Endodermal cell (in vitro differentiated cells): ENCODE measurements at regions not wholly inside any gene's neighbourhood (a gene's known extent, or its start where the extent isn't known, plus 50 kb on each side); places are given as distances from the start of the nearest gene placed in this dataset.
"Not testable (repeated sequence)": the region's sequence is repeated elsewhere in the genome, so short reads cannot be mapped to it uniquely, and the experiment has no call there.

ENCODE experiments used
- DNase-seq: peaks from one replicate; pipeline ENCODE4 v3.0.0-alpha.2; 2017
- H3K27ac ChIP-seq: 2 replicates; pipeline ENCODE4 v1.5.1; 2013; ENCODE audit warnings: mild to moderate bottlenecking, low read depth, low read length, moderate library complexity
- H3K27me3 ChIP-seq: 2 replicates; pipeline ENCODE4 v1.6.1; 2013; ENCODE audit warnings: mild to moderate bottlenecking, low read length, moderate library complexity; ENCODE audit not compliant: insufficient read depth, control insufficient read depth, poor library complexity, severe bottlenecking
- H3K36me3 ChIP-seq: 2 replicates; pipeline ENCODE4 v1.7.0; 2013; ENCODE audit warnings: mild to moderate bottlenecking, low read length, moderate library complexity; ENCODE audit not compliant: control insufficient read depth, insufficient read depth
- H3K4me1 ChIP-seq: one replicate; pipeline ENCODE4 v1.7.0; 2013; ENCODE audit warnings: low read length; ENCODE audit not compliant: control insufficient read depth, insufficient read depth
- H3K4me3 ChIP-seq: 2 replicates; pipeline ENCODE4 v1.5.1; 2013; ENCODE audit warnings: mild to moderate bottlenecking, low read length, moderate library complexity
- H3K9ac ChIP-seq: 2 replicates; pipeline ENCODE4 v1.6.1; 2013; ENCODE audit warnings: mild to moderate bottlenecking, low read length, moderate library complexity; ENCODE audit not compliant: poor library complexity, severe bottlenecking; ENCODE audit errors: extremely low read depth
- H3K9me3 ChIP-seq: 2 replicates; pipeline ENCODE4 v1.6.1; 2013; ENCODE audit warnings: mild to moderate bottlenecking, low read length, moderate library complexity; ENCODE audit not compliant: control insufficient read depth
- H3K27ac Mint-ChIP-seq: 2 replicates; pipeline ENCODE4 v1.8.0; 2020; ENCODE audit warnings: mixed read lengths
- H3K27me3 Mint-ChIP-seq: 2 replicates; pipeline ENCODE4 v1.8.0; 2021; ENCODE audit warnings: mild to moderate bottlenecking, mixed read lengths; ENCODE audit not compliant: insufficient read depth
- H3K36me3 Mint-ChIP-seq: 2 replicates; pipeline ENCODE4 v1.8.0; 2020; ENCODE audit warnings: low read depth, mixed read lengths
- H3K4me1 Mint-ChIP-seq: 2 replicates; pipeline ENCODE4 v1.8.0; 2020; ENCODE audit warnings: mixed read lengths
- H3K4me3 Mint-ChIP-seq: 2 replicates; pipeline ENCODE4 v1.8.0; 2020; ENCODE audit warnings: mild to moderate bottlenecking, moderate library complexity, mixed read lengths
- H3K9me3 Mint-ChIP-seq: 2 replicates; pipeline ENCODE4 v1.8.0; 2020; ENCODE audit warnings: mild to moderate bottlenecking, mixed read lengths
- CTCF ChIP-seq: fragments of 200-600 bp; sonication (generic); conservative IDR thresholded peaks from 2 replicates; pipeline ENCODE4 v1.5.0; 2021; ENCODE audit warnings: antibody characterized with exemption, mild to moderate bottlenecking
- WGBS, 2 experiments: methylation state at CpG; one replicate each; pipeline versions ENCODE4 v1.1.5 to v1.1.7; 2013; ENCODE audit warnings: missing lambda C conversion rate in 2 of 2, mixed read lengths in 1 of 2; ENCODE audit not compliant: insufficient coverage in 1 of 2, insufficient read length in 1 of 2; 5-methylcytosine and 5-hydroxymethylcytosine counted together

DNA sequence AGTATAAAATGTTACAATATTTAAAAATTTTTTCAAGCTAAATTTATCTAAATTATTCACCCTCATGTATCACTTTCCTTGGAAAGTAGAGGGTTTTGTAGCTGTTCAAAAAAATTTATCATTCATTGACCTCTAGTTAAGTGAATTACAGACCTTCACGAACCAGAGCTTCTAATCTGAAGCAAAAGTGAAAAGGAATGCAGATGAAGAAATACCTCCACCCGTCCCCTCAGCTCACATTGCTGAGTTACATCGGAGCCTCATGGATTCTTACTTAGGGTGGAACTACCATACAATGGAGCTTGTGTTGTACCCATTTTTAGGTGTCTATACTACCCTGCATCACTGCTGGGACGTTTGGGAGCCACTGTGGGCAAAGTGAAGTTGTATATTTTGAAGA is 146.2 kb upstream of the NEDD9 start:
- no peak overlapping the region for H3K4me3 ChIP-seq
- Mint-ChIP-seq H3K27me3 (no peaks in the 10 kb centered on the region), H3K4me1 (no peaks in the 10 kb centered on the region), H3K27ac (no peak overlapping the region), H3K9me3 (peaks cover 24% of the 10 kb centered on the region), H3K4me3 (no peak overlapping the region), H3K36me3 (peaks cover 3% of the 10 kb centered on the region)
- no peak overlapping the region for H3K9ac ChIP-seq
- peaks cover 21% of the 10 kb centered on the region for H3K9me3 ChIP-seq
- TF ChIP-seq CTCF = no peak
- no peaks in the 10 kb centered on the region for H3K4me1 ChIP-seq
- WGBS, 2 experiments = 91 to 92% methylated on average over 2 to 4 of the region's 4 CpGs
- DNase-seq = no peak
- no peaks in the 10 kb centered on the region for H3K36me3 ChIP-seq
- no peak overlapping the region for H3K27ac ChIP-seq
- H3K27me3 ChIP-seq = no peaks in the 10 kb centered on the region

DNA sequence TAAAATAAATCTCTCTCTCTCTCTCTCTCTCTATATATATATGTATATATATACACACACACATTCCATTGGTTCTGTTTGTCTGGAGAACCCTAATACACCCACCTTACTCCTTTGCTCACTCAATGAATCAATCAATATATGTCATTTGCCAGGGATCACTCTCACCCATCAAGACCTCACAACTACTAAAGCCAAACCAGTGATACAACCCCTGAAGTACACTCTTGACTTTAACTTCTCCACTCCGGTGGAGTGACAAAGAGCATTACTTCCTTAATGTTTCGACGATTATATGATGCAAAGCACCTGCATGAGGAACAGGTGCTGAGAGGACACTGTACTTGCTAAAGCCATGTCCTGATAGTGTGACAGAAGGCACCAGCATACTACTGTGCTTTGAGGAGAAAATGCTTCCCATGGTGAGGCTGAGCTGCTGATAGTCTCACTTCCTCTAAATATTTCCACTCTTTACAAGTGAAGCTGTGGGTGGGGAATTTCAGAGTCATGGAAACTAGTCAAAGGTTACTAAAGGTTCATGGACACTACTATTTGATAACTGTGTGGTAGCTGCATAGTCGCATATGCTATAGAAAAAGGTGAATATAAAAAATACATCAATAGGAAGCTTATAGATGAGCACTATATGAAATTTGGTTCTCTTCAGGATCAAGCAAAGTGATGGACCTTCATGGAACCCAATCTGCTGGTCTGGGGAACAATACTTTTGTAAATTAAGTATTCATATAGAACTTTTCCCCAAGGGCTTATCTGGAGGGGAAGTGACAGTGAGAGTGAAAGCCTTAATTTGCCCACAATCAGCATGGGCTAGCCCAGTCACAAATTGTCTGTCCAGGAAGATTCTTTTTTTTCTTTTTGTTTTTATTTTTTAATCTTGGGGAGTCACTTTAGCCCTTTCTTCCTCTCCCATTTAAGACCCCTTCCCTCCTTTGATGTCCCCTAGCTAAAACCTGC is 141.9 kb upstream of the NEDD9 start:
- H3K36me3 Mint-ChIP-seq = peaks cover 3% of the 10 kb centered on the region
- H3K9me3 Mint-ChIP-seq = peaks cover 27% of the 10 kb centered on the region
- H3K4me1 ChIP-seq = no peaks in the 10 kb centered on the region
- no peak overlapping the region for H3K27ac ChIP-seq
- H3K36me3 ChIP-seq = no peaks in the 10 kb centered on the region
- H3K4me3 ChIP-seq = no peak overlapping the region
- no peak for DNase-seq
- 88 to 100% methylated on average over 3 to 4 of the region's 4 CpGs for WGBS, 2 experiments
- peaks cover 7% of the 10 kb centered on the region for H3K4me1 Mint-ChIP-seq
- TF ChIP-seq CTCF = no peak
- no peak overlapping the region for H3K9ac ChIP-seq
- H3K27ac Mint-ChIP-seq = no peak overlapping the region
- no peak overlapping the region for H3K4me3 Mint-ChIP-seq
- no peaks in the 10 kb centered on the region for H3K27me3 Mint-ChIP-seq
- H3K27me3 ChIP-seq = no peaks in the 10 kb centered on the region
- peaks cover 21% of the 10 kb centered on the region for H3K9me3 ChIP-seq

GRCh38 chr6:11373208-11373607 is 140.7 kb upstream of the NEDD9 start:
- H3K36me3 Mint-ChIP-seq = peaks cover 3% of the 10 kb centered on the region
- Histone ChIP-seq H3K27ac (no peak overlapping the region), H3K4me1 (no peaks in the 10 kb centered on the region), H3K4me3 (no peak overlapping the region), H3K36me3 (no peaks in the 10 kb centered on the region), H3K9ac (no peak overlapping the region), H3K27me3 (no peaks in the 10 kb centered on the region), H3K9me3 (peaks cover 21% of the 10 kb centered on the region)
- no peak for DNase-seq
- H3K4me1 Mint-ChIP-seq = peaks cover 7% of the 10 kb centered on the region
- TF ChIP-seq CTCF = no peak
- H3K9me3 Mint-ChIP-seq = peaks cover 26% of the 10 kb centered on the region
- no peak overlapping the region for H3K4me3 Mint-ChIP-seq
- WGBS, 2 experiments = 100% methylated on average over 1 of the region's 1 CpG; no CpG with 5 or more reads in 1 of the 2 experiments
- H3K27me3 Mint-ChIP-seq = no peaks in the 10 kb centered on the region
- H3K27ac Mint-ChIP-seq = no peak overlapping the region

DNA sequence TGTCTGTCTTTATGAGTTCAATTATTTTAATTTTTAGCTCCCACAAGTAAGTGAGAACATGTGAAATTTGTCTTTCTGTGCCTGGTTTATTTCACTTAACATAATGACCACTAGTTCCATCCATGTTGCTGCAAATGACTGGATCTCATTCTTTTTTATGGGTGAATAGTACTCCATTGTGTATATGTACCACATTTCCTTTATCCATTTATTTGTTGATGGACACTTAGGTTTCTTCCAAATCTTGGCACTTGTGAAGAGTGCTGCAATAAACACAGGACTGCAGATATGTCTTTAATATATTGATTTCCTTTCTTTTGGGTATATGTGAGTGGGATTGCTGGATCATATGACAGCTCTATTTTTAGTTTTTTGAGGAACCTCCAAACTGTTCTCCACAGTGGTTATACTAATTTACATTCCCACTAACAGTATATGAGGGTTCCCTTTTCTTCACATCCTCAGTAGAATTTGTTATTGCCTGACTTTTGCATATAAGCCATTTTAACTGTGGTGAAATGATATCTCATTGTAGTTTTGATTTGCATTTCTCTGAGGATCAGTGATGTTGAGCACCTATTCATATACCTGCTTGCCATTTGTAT is 139.8 kb upstream of the NEDD9 start:
- Mint-ChIP-seq H3K4me1 (peaks cover 14% of the 10 kb centered on the region), H3K9me3 (peaks cover 18% of the 10 kb centered on the region)
- H3K4me3 ChIP-seq, H3K36me3 ChIP-seq, H3K27me3 ChIP-seq, H3K27me3 Mint-ChIP-seq, DNase-seq, H3K4me1 ChIP-seq, H3K27ac Mint-ChIP-seq, H3K27ac ChIP-seq, H3K4me3 Mint-ChIP-seq, H3K9ac ChIP-seq, H3K36me3 Mint-ChIP-seq: not testable (repeated sequence)
- peaks cover 13% of the 10 kb centered on the region for H3K9me3 ChIP-seq
